Skeletal muscle cell (primary cell): ENCODE measurements at regions not wholly inside any gene's neighbourhood (a gene's known extent, or its start where the extent isn't known, plus 50 kb on each side); places are given as distances from the start of the nearest gene placed in this dataset.
A peak's percentile ranks its signal among the peaks of the same experiment; 100 is the strongest.

Experiments
- DNase-seq: peaks from one replicate; pipeline ENCODE4 v3.0.0-alpha.2; 2010; ENCODE audit warnings: low read depth
- H3K4me3 ChIP-seq: 2 replicates; pipeline ENCODE4 v1.5.1; 2011; ENCODE audit warnings: low read depth, mild to moderate bottlenecking, control low read depth, low read length, moderate library complexity

GRCh38 chr3:115423170-115423569 lies 200.1 kb upstream of the GAP43 start:
- DNase-seq = no peak
- H3K4me3 ChIP-seq = no peak overlapping the region

GRCh38 chr3:115428841-115429240 lies 194.5 kb upstream of the GAP43 start:
- DNase-seq = no peak
- no peak overlapping the region for H3K4me3 ChIP-seq

- peak; percentile 96 for DNase-seq
- H3K4me3 ChIP-seq = no peak overlapping the region
These were observed 186.5 kb upstream of the GAP43 start for GRCh38 chr3:115436767-115437301.

GRCh38 chr3:115438799-115439198 lies 184.5 kb upstream of the GAP43 start:
- no peak overlapping the region for H3K4me3 ChIP-seq
- no peak for DNase-seq

GRCh38 chr3:115445559-115445958 lies 177.8 kb upstream of the GAP43 start:
- no peak overlapping the region for H3K4me3 ChIP-seq

GRCh38 chr3:115448851-115449250 lies 174.5 kb upstream of the GAP43 start:
- H3K4me3 ChIP-seq = no peak overlapping the region
- DNase-seq = no peak

More at GRCh38 chr3:115445559-115445958, 177.8 kb upstream of the GAP43 start:
- DNase-seq = no peak

GRCh38 chr3:115450036-115450435 lies 173.3 kb upstream of the GAP43 start:
- no peak overlapping the region for H3K4me3 ChIP-seq
- no peak for DNase-seq

- no peak overlapping the region for H3K4me3 ChIP-seq
- no peak for DNase-seq
These were observed 159.3 kb upstream of the GAP43 start for GRCh38 chr3:115464036-115464435.

- no peak for DNase-seq
- no peak overlapping the region for H3K4me3 ChIP-seq
These were observed 153.7 kb upstream of the GAP43 start for GRCh38 chr3:115469649-115470048.

- no peak for DNase-seq
- H3K4me3 ChIP-seq = no peak overlapping the region
These were observed 153.1 kb upstream of the GAP43 start for GRCh38 chr3:115470254-115470653.

GRCh38 chr3:115475178-115476041 lies 147.9 kb upstream of the GAP43 start:
- H3K4me3 ChIP-seq = no peak overlapping the region
- no peak for DNase-seq

- H3K4me3 ChIP-seq = no peak overlapping the region
- DNase-seq = no peak
These were observed 146.8 kb upstream of the GAP43 start for GRCh38 chr3:115476472-115476871.

- DNase-seq = no peak
- H3K4me3 ChIP-seq = no peak overlapping the region
These were observed 145.0 kb upstream of the GAP43 start for GRCh38 chr3:115478359-115478758.

GRCh38 chr3:115486880-115487279 lies 136.4 kb upstream of the GAP43 start:
- no peak for DNase-seq
- H3K4me3 ChIP-seq = no peak overlapping the region

GRCh38 chr3:115487968-115488367 lies 135.3 kb upstream of the GAP43 start:
- H3K4me3 ChIP-seq = no peak overlapping the region
- DNase-seq = no peak

GRCh38 chr3:115488409-115488808 lies 134.9 kb upstream of the GAP43 start:
- no peak for DNase-seq
- H3K4me3 ChIP-seq = no peak overlapping the region

- no peak overlapping the region for H3K4me3 ChIP-seq
- no peak for DNase-seq
These were observed 128.5 kb upstream of the GAP43 start for GRCh38 chr3:115494826-115495225.

GRCh38 chr3:115498421-115498820 lies 124.9 kb upstream of the GAP43 start:
- no peak for DNase-seq
- H3K4me3 ChIP-seq = no peak overlapping the region

GRCh38 chr3:115498898-115499297 lies 124.4 kb upstream of the GAP43 start:
- H3K4me3 ChIP-seq = no peak overlapping the region
- no peak for DNase-seq

- no peak for DNase-seq
- H3K4me3 ChIP-seq = no peak overlapping the region
These were observed 123.6 kb upstream of the GAP43 start for GRCh38 chr3:115499666-115500065.

- H3K4me3 ChIP-seq = no peak overlapping the region
- DNase-seq = no peak
These were observed 122.5 kb upstream of the GAP43 start for GRCh38 chr3:115500795-115501194.
